ENCODE measurements at regions not wholly inside any gene's neighbourhood (a gene's known extent, or its start where the extent isn't known, plus 50 kb on each side); places are given as distances from the start of the nearest gene placed in this dataset.

DNA sequence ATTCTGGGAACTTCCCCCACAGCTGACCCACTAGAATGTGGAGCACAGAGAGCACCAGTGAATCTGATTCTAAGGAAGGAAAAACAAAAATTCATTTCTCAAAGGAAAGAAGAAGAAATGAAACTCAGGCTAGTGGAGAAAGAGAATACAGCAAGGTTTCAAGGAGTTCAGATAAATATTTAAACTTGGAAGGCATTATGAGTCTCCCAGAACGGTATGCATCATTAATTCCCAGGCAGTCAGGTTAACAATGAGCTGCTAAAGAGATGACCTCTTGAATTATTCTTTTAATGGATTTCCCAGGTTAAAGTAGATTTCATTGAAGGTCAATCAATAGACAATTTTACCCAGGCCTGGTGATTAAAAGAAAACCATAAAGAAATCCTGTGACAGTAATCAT lies 103.6 kb upstream of the KAZN start:
- intact Hi-C loops (cut with micrococcal nuclease) (no loop called here), dilution Hi-C loops (cut with MboI; ENCODE audit: extremely low pct_ligation_motif_present, low sequenced_read_pairs) (no loop called here)
- Histone ChIP-seq H3K36me3 (ENCODE audit: control insufficient read depth in 2 of 2, extremely low read depth in 1 of 2, insufficient read depth in 2 of 2, low read length in 2 of 2) (no peaks in the 10 kb centered on the region), H3K9ac (replicated peaks; ENCODE audit: extremely low read depth, insufficient read depth, low read length) (no peak overlapping the region), H3K27ac (ENCODE audit: insufficient read depth, low read depth, low read length) (no peak overlapping the region), H3K4me2 (ENCODE audit: insufficient read depth, low read length) (no peak overlapping the region), H3K9me3 (replicated peaks; ENCODE audit: control insufficient read depth, insufficient read depth, low read length) (no peaks in the 10 kb centered on the region), H2AFZ (ENCODE audit: low read depth, low read length) (no peak overlapping the region), H4K20me1 (replicated peaks; ENCODE audit: control insufficient read depth, extremely low read depth, insufficient read depth, low read length) (no peaks in the 10 kb centered on the region), H3K27me3 (ENCODE audit: control insufficient read depth in 2 of 2, insufficient read depth in 2 of 2, low read length in 2 of 2) (no peaks in the 10 kb centered on the region), H3K4me1 (ENCODE audit: control insufficient read depth, extremely low read depth, insufficient read depth, low read length) (no peaks in the 10 kb centered on the region), H3K4me3 (replicated peaks in 1 of 3; ENCODE audit: insufficient read depth in 1 of 3, low read depth in 1 of 3, low read length in 3 of 3) (no peak overlapping the region), H3K79me2 (ENCODE audit: control insufficient read depth, insufficient read depth, low read length) (no peaks in the 10 kb centered on the region), H3K9me1 (replicated peaks; ENCODE audit: control insufficient read depth, extremely low read depth, insufficient read depth, low read length) (no peaks in the 10 kb centered on the region)
- ChIA-PET POLR2A (no interaction called here), CTCF (no interaction called here)
- DNase-seq (ENCODE audit: low read depth, low spot score) (no peak), FAIRE-seq (no peak)
- BruUV-seq (replicated peaks) = no TSS peak
- TF ChIP-seq JUN (IDR thresholded peaks at IDR 0.05; ENCODE audit: borderline replicate concordance, insufficient read depth, insufficient read length, low read depth) = no peak
- no peak for TF ChIP-seq EZH2 (IDR thresholded peaks at IDR 0.05; ENCODE audit: borderline replicate concordance, low read depth, low read length, severe bottlenecking)
- TF ChIP-seq POLR2AphosphoS5 (IDR thresholded peaks at IDR 0.05; ENCODE audit: insufficient read depth, low read depth, low read length) = no peak
- no peak for TF ChIP-seq MAX (IDR thresholded peaks at IDR 0.05; ENCODE audit: insufficient read depth, insufficient read length)
- TF ChIP-seq MYC (IDR thresholded peaks at IDR 0.05; ENCODE audit: low read depth, low read length) = no peak
- TF ChIP-seq CTCF (IDR thresholded peaks at IDR 0.05; ENCODE audit: extremely low read depth in 1 of 2, insufficient read depth in 1 of 2, low read depth in 1 of 2, low read length in 2 of 2) = no peak
- TF ChIP-seq FOS (IDR thresholded peaks at IDR 0.05; ENCODE audit: borderline replicate concordance, insufficient read depth, low read length) = no peak
- no peak for TF ChIP-seq GATA2 (IDR thresholded peaks at IDR 0.05; ENCODE audit: insufficient read depth, insufficient read length, low read depth, low read length)
- no peak for TF ChIP-seq POLR2A (IDR thresholded peaks at IDR 0.05; ENCODE audit: low read depth, low read length)
